HCT116 (cell line): ENCODE measurements at regions not wholly inside any gene's neighbourhood (a gene's known extent, or its start where the extent isn't known, plus 50 kb on each side); places are given as distances from the start of the nearest gene placed in this dataset.
"Not testable (repeated sequence)": the region's sequence is repeated elsewhere in the genome, so short reads cannot be mapped to it uniquely, and the experiment has no call there.

ENCODE experiments used
- ATAC-seq: fragments of 200-7000 bp; cut with Tn5 transposase; 2 replicates; pipeline ENCODE4 v1.9.1; 2020; ENCODE audit warnings: mild to moderate bottlenecking, moderate library complexity
- BruUV-seq: library from RNA; stranded (reverse); fragments of 400-500 nt; replicated peaks from 2 replicates; lab custom pipeline; 2021; lab: Mats Ljungman, UMichigan
- CTCF ChIA-PET: fragments of 300-600 bp; sonication (Branson Sonifier 250); formaldehyde crosslinking; loops from one replicate; lab custom pipeline; 2021; ENCODE audit warnings: antibody characterized with exemption; lab: Charles Lee
- POLR2A ChIA-PET: fragments of 300-600, 350-600 bp; sonication (Branson Sonifier 250); formaldehyde crosslinking; loops from one replicate; lab custom pipeline; 2021; ENCODE audit warnings: antibody characterized with exemption; lab: Charles Lee
- RAD21 ChIA-PET, 2 experiments: fragments of 300-600 bp; sonication (Branson Sonifier 250); formaldehyde crosslinking; loops; one replicate each; lab custom pipeline; 2023; ENCODE audit warnings: low total read pairs in 2 of 2; ENCODE audit not compliant: uncharacterized antibody in 2 of 2, unreplicated experiment in 2 of 2, low non-redundant PET in 1 of 2; lab: Charles Lee
- DNase-seq: peaks from one replicate; pipeline ENCODE4 v3.0.0-alpha.2; 2010; ENCODE audit warnings: low read depth, low spot score
- H2AFZ ChIP-seq: fragments of 200-600 bp; shearing (Covaris generic), sonication (generic); 2 replicates; pipeline ENCODE4 v1.6.1; 2017; ENCODE audit warnings: low read depth, mixed run types, mixed read lengths, antibody characterized with exemption, low read length; ENCODE audit not compliant: poor library complexity, severe bottlenecking
- H3K27ac ChIP-seq: 2 replicates; pipeline ENCODE4 v1.5.1; 2012; ENCODE audit warnings: low read depth, low read length
- H3K27me3 ChIP-seq: fragments of 200-600 bp; sonication (generic); 2 replicates; pipeline ENCODE4 v1.6.1; 2016; ENCODE audit warnings: mixed run types, low read length, mixed read lengths; ENCODE audit not compliant: insufficient read depth
- H3K36me3 ChIP-seq, 2 experiments: fragments of 200-500 bp in 1 of 2; fragments of 200-600 bp in 1 of 2; sonication (Bioruptor generic) in 1 of 2; sonication (generic) in 1 of 2; 2 replicates each; pipeline versions ENCODE4 v1.5.1 to v1.6.1; 2014 to 2016; ENCODE audit warnings: low read length in 2 of 2, inconsistent platforms in 1 of 2, mixed read lengths in 1 of 2, mixed run types in 1 of 2; ENCODE audit not compliant: insufficient read depth in 2 of 2, control insufficient read depth in 1 of 2
- H3K4me1 ChIP-seq, 2 experiments: fragments of 200-600 bp in 1 of 2; sonication (generic) in 1 of 2; 2 replicates each; pipeline versions ENCODE4 v1.5.1 to v1.6.1; 2012 to 2017; ENCODE audit warnings: low read length in 2 of 2, inconsistent platforms in 1 of 2, mild to moderate bottlenecking in 1 of 2, mixed read lengths in 1 of 2, mixed run types in 1 of 2, moderate library complexity in 1 of 2; ENCODE audit not compliant: insufficient read depth in 2 of 2, control insufficient read depth in 1 of 2
- H3K4me2 ChIP-seq: fragments of 200-600 bp; sonication (generic); 2 replicates; pipeline ENCODE4 v1.6.1; 2017; ENCODE audit warnings: mixed run types, low read length, mixed read lengths
- H3K4me3 ChIP-seq, 2 experiments: fragments of 200-600 bp in 1 of 2; sonication (generic) in 1 of 2; replicated peaks in 1 of 2; 2 replicates each; pipeline ENCODE4 v1.5.1; 2011 to 2016; ENCODE audit warnings: low read length in 2 of 2, control low read depth in 1 of 2, low read depth in 1 of 2, mild to moderate bottlenecking in 1 of 2, mixed read lengths in 1 of 2, mixed run types in 1 of 2
- H3K79me2 ChIP-seq: fragments of 200-600 bp; sonication (generic); 2 replicates; pipeline ENCODE4 v1.6.1; 2017; ENCODE audit warnings: mild to moderate bottlenecking, mixed run types, low read length, moderate library complexity, mixed read lengths; ENCODE audit not compliant: insufficient read depth
- H3K9ac ChIP-seq: fragments of 200-600 bp; sonication (generic); 2 replicates; pipeline ENCODE4 v1.6.1; 2016; ENCODE audit warnings: low read length, mixed read lengths
- H3K9me2 ChIP-seq: fragments of 200-600 bp; sonication (generic), shearing (Covaris generic); 2 replicates; pipeline ENCODE4 v1.6.1; 2017; ENCODE audit warnings: mixed run types, mild to moderate bottlenecking, moderate library complexity; ENCODE audit not compliant: insufficient read depth
- H3K9me3 ChIP-seq, 2 experiments: fragments of 200-500 bp in 1 of 2; fragments of 200-600 bp in 1 of 2; sonication (Bioruptor generic) in 1 of 2; sonication (generic) in 1 of 2; 2 replicates each; pipeline ENCODE4 v1.6.1; 2014 to 2017; ENCODE audit warnings: low read length in 2 of 2, mixed read lengths in 2 of 2, inconsistent platforms in 1 of 2, low read depth in 1 of 2, mild to moderate bottlenecking in 1 of 2, mixed run types in 1 of 2, moderate library complexity in 1 of 2; ENCODE audit not compliant: control insufficient read depth in 1 of 2, insufficient read depth in 1 of 2
- H4K20me1 ChIP-seq: fragments of 200-600 bp; sonication (generic), shearing (Covaris generic); 2 replicates; pipeline ENCODE4 v1.6.1; 2017; ENCODE audit warnings: mixed run types, mild to moderate bottlenecking, moderate library complexity; ENCODE audit not compliant: insufficient read depth
- CBX3 ChIP-seq: IDR thresholded peaks from 2 replicates; pipeline ENCODE4 v1.6.1; 2012; ENCODE audit warnings: low read depth
- EGR1 ChIP-seq: IDR thresholded peaks from 2 replicates; pipeline ENCODE4 v1.6.1; 2012; ENCODE audit warnings: low read depth
- ELF1 ChIP-seq: IDR thresholded peaks from 2 replicates; pipeline ENCODE4 v1.6.1; 2012; ENCODE audit warnings: low read depth, borderline replicate concordance
- EZH2phosphoT487 ChIP-seq: fragments of 200-600 bp; IDR thresholded peaks from 2 replicates; pipeline ENCODE4 v1.6.1; 2018; ENCODE audit warnings: antibody characterized with exemption, borderline replicate concordance
- FOSL1 ChIP-seq: IDR thresholded peaks from 2 replicates; pipeline ENCODE4 v1.6.1; 2012; ENCODE audit warnings: low read depth
- POLR2A ChIP-seq: IDR thresholded peaks from 2 replicates; pipeline ENCODE4 v1.7.0; 2011; ENCODE audit warnings: borderline replicate concordance; ENCODE audit not compliant: insufficient read depth, insufficient read length; ENCODE audit errors: extremely low read depth
- RAD21 ChIP-seq: IDR thresholded peaks from 2 replicates; pipeline ENCODE4 v1.6.1; 2012; ENCODE audit warnings: low read depth, mild to moderate bottlenecking
- SP1 ChIP-seq: IDR thresholded peaks from 2 replicates; pipeline ENCODE4 v1.6.1; 2012; ENCODE audit warnings: low read depth
- SRF ChIP-seq: IDR thresholded peaks from 2 replicates; pipeline ENCODE4 v1.6.1; 2012; ENCODE audit warnings: low read depth
- ZFX ChIP-seq: fragments of 450-650 bp; IDR thresholded peaks from 2 replicates; pipeline ENCODE4 v1.6.1; 2017
- intact Hi-C: fragments of 100-400 bp; cut with micrococcal nuclease; formaldehyde crosslinking; loops from 2 replicates; pipeline ENCODE4 v1.10.0; 2022
- TF ChIP-seq, protein P1 (sequence below): IDR thresholded peaks from 2 replicates; pipeline ENCODE4 v1.6.1; 2011; ENCODE audit warnings: mild to moderate bottlenecking, low read length, moderate library complexity; ENCODE audit not compliant: insufficient replicate concordance; ENCODE audit errors: extremely low read depth
- TF ChIP-seq, protein P2 (sequence below), 3 experiments: fragments of 200-600 bp in 1 of 3; sonication (generic) in 1 of 3; IDR thresholded peaks in 2 of 3; conservative IDR thresholded peaks in 1 of 3; 2 replicates each; pipeline ENCODE4 v1.5.1; 2012 to 2017; ENCODE audit warnings: low read depth in 2 of 3, low read length in 2 of 3, antibody characterized with exemption in 1 of 3, borderline replicate concordance in 1 of 3, control low read depth in 1 of 3, mild to moderate bottlenecking in 1 of 3, mixed read lengths in 1 of 3, mixed run types in 1 of 3, moderate library complexity in 1 of 3; ENCODE audit not compliant: insufficient read depth in 1 of 3
- TF ChIP-seq, protein P3 (sequence below): IDR thresholded peaks from 2 replicates; pipeline ENCODE4 v1.6.1; 2012

DNA sequence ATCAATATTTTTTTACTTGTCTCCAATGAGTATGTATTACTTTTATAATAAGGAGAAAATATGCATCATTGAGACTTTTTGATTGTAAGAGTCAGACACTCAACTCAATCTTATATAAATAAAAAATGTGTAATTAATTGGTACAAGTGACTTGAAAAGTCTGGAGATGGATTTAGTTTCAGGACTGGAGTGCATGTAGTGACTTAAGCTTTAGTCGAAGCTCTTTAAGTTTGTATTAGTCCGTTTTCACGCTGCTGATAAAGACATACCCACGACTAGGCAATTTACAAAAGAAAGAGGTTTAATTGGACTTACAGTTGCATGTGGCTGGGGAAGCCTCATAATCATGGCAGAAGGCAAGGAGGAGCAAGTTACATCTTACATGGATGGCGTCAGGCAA is 60.7 kb upstream of the NKD1 start (continued):
- TF ChIP-seq ELF1 (no peak), RAD21 (no peak), SP1 (no peak), EGR1 (no peak)
- TF ChIP-seq, protein P1, sequence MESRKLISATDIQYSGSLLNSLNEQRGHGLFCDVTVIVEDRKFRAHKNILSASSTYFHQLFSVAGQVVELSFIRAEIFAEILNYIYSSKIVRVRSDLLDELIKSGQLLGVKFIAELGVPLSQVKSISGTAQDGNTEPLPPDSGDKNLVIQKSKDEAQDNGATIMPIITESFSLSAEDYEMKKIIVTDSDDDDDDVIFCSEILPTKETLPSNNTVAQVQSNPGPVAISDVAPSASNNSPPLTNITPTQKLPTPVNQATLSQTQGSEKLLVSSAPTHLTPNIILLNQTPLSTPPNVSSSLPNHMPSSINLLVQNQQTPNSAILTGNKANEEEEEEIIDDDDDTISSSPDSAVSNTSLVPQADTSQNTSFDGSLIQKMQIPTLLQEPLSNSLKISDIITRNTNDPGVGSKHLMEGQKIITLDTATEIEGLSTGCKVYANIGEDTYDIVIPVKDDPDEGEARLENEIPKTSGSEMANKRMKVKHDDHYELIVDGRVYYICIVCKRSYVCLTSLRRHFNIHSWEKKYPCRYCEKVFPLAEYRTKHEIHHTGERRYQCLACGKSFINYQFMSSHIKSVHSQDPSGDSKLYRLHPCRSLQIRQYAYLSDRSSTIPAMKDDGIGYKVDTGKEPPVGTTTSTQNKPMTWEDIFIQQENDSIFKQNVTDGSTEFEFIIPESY, result no peak

DNA sequence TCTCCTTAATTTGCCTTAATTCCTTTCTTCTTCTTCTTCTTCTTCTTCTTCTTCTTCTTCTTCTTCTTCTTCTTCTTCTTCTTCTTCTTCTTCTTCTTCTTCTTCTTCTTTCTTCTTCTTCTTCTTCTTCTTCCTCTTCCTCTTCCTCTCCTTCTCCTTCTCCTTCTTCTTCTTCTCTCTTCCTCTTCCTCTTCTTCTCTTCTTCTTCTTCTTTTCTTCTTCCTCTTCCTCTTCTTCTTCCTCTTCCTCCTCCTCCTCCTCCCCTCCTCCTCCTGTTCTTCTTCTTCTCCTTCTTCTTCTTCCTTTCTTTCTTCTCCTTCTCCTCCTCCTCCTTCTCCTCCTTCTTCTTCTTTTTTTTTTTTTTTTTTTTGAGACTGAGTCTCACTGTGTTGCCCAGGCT is 62.0 kb upstream of the NKD1 start:
- H2AFZ ChIP-seq, BruUV-seq, H3K4me3 ChIP-seq, H4K20me1 ChIP-seq, H3K36me3 ChIP-seq, POLR2A ChIA-PET, intact Hi-C loops, H3K4me2 ChIP-seq, H3K79me2 ChIP-seq, H3K9me3 ChIP-seq, RAD21 ChIA-PET, H3K9ac ChIP-seq, H3K27ac ChIP-seq, H3K27me3 ChIP-seq, DNase-seq, H3K9me2 ChIP-seq, ATAC-seq, H3K4me1 ChIP-seq, CTCF ChIA-PET: not testable (repeated sequence)

DNA sequence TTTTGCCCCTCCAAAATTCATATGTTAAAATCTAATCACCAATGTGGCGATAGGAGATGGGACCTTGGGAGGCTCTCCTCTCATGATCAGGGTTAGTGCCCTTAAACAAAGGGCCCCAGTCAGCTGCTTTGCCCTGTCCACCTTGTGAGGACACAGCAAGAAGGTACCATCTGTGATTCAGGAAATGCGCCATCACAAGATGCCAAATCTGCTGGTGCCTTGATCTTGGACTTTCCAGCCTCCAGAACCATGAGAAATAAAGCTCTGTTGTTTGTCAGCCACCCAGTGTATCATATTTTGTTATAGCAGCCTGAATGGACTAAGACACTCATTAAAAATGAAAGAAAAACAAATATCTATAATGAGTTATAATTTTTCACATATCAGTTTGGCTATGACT is 63.0 kb upstream of the NKD1 start:
- H3K4me3 ChIP-seq, result no peak overlapping the region
- CTCF ChIA-PET, result no interaction called here
- TF ChIP-seq RAD21 (no peak), CBX3 (no peak), FOSL1 (no peak), POLR2A (no peak), SRF (no peak), ZFX (no peak), SP1 (no peak), EZH2phosphoT487 (no peak)
- TF ChIP-seq, protein P2, sequence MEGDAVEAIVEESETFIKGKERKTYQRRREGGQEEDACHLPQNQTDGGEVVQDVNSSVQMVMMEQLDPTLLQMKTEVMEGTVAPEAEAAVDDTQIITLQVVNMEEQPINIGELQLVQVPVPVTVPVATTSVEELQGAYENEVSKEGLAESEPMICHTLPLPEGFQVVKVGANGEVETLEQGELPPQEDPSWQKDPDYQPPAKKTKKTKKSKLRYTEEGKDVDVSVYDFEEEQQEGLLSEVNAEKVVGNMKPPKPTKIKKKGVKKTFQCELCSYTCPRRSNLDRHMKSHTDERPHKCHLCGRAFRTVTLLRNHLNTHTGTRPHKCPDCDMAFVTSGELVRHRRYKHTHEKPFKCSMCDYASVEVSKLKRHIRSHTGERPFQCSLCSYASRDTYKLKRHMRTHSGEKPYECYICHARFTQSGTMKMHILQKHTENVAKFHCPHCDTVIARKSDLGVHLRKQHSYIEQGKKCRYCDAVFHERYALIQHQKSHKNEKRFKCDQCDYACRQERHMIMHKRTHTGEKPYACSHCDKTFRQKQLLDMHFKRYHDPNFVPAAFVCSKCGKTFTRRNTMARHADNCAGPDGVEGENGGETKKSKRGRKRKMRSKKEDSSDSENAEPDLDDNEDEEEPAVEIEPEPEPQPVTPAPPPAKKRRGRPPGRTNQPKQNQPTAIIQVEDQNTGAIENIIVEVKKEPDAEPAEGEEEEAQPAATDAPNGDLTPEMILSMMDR (IDR thresholded peaks at IDR 0.05 in 2 of 3, conservative IDR thresholded peaks at IDR 0.05 in 1 of 3; ENCODE audit: borderline replicate concordance in 1 of 3, insufficient read depth in 1 of 3, low read depth in 2 of 3, low read length in 2 of 3), result no peak
- TF ChIP-seq, protein P3, sequence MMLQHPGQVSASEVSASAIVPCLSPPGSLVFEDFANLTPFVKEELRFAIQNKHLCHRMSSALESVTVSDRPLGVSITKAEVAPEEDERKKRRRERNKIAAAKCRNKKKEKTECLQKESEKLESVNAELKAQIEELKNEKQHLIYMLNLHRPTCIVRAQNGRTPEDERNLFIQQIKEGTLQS, result no peak
- TF ChIP-seq, protein P1, result no peak

More for the DNA sequence above, 63.0 kb upstream of the NKD1 start:
- no peak overlapping the region for H2AFZ ChIP-seq
- H3K9ac ChIP-seq, result no peak overlapping the region
- H3K4me1 ChIP-seq, result no peaks in the 10 kb centered on the region
- intact Hi-C loops, result no loop called here
- H3K27ac ChIP-seq, result no peak overlapping the region
- ChIA-PET POLR2A (no interaction called here), RAD21 (no interaction called here)
- no peaks in the 10 kb centered on the region for H3K27me3 ChIP-seq
- no peaks in the 10 kb centered on the region for H3K79me2 ChIP-seq
- H3K9me2 ChIP-seq, result no peaks in the 10 kb centered on the region
- no peaks in the 10 kb centered on the region for H4K20me1 ChIP-seq
- ATAC-seq, result no peak
- no TSS peak for BruUV-seq
- H3K36me3 ChIP-seq, result no peaks in the 10 kb centered on the region
- DNase-seq, result no peak
- H3K4me2 ChIP-seq, result no peak overlapping the region
- 0 out of 4 replicates have a peak, but pooled peaks cover 0 to 2% of the 10 kb centered on the region in 2 experiments for H3K9me3 ChIP-seq
